GM18870 (cell line): ENCODE measurements at regions not wholly inside any gene's neighbourhood (a gene's known extent, or its start where the extent isn't known, plus 50 kb on each side); places are given as distances from the start of the nearest gene placed in this dataset.

Experiments used
- ATAC-seq: cut with Tn5 transposase; IDR thresholded peaks from one replicate; pipeline ENCODE4 v1.9.1; 2021; ENCODE audit warnings: moderate library complexity; ENCODE audit not compliant: unreplicated experiment

- ATAC-seq = no peak
Measured at GRCh38 chr13:104111031-104111430, 1044.8 kb upstream of the SLC10A2 start.

GRCh38 chr13:104106705-104107393 lies 1040.6 kb upstream of the SLC10A2 start:
- ATAC-seq = no peak

DNA sequence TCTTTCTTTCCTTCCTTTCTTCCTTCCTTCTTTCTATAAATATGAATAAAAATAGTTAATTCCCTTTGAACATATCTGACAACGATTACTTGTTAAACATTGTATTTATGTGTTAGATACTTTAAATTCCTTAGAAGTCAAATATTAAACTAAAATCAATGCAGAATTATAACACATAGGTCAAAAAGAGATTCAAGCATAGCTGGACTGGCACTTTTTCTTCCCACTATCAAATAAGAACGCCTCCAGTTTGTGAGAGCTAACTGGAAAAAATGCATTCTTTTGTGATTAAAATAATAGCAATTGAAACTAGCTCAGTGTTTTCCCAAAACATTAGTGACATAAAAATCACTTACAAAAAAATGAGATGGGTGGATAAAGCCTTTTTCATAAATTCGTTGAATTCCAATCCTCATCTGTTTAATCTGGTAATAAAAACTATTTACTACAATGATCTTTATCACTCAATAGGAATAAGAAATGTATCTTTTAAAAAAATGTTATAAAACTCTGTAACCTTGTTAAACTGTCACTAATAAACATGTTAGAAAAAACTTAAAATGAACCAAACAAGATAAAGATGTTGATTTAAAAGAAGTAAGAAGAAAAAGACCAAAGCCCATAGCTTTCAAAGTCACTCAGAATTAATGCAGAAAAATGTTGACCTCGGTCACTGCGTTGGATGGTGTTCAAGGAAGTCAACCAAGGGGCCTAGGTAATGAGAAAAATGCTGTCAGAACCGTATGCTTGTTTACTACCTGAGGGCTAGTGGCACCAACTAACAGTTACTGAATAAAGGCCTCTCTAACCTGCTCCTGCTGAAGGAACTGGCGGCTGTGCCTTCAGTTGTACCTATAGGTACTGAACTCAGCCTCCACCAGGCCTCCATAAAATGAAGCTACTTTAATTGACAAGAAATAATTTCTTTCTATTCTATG lies 1039.5 kb upstream of the SLC10A2 start:
- no peak for ATAC-seq

DNA sequence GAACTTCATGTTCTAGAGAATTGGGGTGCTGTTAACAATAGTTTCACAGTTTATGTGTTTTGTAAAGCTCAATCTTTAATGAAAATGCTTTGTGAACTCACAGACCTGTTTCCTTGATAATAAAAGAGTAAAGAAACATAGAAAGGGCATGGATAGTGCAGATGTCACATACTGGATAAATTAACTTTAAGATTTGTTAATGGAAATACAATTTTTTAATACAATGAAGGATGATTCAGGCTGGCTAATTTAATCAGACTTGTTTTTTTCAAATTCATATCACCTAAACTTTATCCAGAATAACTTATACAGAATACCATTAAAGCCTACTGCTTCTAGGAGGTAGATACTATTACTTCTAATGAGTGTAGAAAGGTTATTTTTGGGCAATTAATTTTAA lies 1033.5 kb upstream of the SLC10A2 start:
- no peak for ATAC-seq

- ATAC-seq = no peak
Measured at GRCh38 chr13:104098421-104098820, 1032.2 kb upstream of the SLC10A2 start.

GRCh38 chr13:104086759-104087158 lies 1020.5 kb upstream of the SLC10A2 start:
- no peak for ATAC-seq

DNA sequence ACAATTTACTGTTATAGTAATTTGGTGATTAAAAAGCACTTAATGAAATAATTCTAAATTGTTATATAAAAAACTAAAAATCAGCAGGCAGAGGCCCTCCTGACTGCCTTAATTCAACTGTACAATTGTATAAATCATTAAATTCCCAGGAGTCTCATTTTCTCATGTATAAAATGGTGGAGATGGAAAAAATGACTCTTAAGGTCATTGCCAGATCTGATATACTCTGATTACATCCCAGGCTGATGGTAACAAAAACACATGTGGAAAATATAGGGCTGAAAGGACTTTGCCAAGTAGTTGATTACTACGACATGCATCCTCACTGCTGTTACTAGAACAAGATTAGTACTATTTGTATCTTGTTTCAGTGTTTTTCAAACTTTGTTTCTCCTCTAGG lies 1020.0 kb upstream of the SLC10A2 start:
- no peak for ATAC-seq

GRCh38 chr13:104085611-104086010 lies 1019.4 kb upstream of the SLC10A2 start:
- no peak for ATAC-seq

GRCh38 chr13:104074326-104074725 lies 1008.1 kb upstream of the SLC10A2 start:
- ATAC-seq = no peak

DNA sequence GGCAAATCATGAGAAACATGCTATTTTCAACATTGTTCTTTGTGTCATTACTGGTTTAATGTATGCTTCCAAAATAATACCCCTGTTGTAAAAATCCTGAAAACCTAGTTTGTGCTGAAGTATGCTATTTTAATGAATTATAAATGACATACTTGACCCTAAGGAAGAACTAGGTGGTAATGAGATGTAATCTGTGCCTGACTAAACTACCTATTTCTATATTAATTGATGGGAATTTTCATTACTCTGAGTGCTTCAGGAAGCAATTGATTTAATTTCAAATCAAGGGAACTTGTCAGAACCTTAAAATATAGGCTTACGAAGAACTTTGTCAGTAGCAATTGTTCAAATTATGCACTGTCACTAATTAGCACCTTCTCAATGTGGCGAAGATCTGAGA lies 1005.6 kb upstream of the SLC10A2 start:
- no peak for ATAC-seq

DNA sequence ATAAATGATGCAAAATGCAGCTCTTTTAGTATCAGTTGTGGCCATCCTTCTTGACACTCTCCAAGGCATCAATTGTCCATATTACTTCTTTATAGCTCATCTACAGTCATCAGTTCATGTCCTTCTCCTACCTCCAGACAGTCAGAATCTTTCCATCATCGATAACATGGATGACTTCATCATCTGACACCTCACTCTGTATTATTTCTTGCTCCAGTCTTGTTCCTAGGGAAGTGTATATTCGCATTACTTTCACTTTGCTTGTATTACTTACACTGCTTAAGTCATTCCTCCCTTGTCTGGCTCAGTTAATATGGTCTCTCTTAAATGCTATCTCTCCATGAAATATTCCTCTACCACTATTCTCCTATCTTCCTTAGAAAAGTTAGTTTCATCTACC lies 999.1 kb upstream of the SLC10A2 start:
- no peak for ATAC-seq

DNA sequence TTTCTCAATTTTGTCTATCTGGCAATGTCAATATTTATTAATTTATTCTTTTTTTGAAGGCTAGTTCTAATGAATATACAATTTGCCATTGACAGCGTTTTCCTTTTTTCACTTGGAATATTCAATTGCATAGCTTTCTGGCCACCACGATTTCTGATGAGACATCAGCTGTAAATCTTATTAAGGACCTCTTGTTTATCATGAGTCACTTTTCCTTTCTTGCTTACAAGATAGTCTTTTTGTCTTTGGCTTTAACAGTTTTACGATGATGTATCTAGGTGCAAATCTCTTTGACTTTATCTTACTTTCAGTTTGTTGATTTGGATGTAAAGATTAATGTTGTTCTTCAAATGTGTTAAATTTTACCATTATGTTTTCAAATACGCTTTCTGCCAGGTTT lies 991.6 kb upstream of the SLC10A2 start:
- ATAC-seq = no peak

DNA sequence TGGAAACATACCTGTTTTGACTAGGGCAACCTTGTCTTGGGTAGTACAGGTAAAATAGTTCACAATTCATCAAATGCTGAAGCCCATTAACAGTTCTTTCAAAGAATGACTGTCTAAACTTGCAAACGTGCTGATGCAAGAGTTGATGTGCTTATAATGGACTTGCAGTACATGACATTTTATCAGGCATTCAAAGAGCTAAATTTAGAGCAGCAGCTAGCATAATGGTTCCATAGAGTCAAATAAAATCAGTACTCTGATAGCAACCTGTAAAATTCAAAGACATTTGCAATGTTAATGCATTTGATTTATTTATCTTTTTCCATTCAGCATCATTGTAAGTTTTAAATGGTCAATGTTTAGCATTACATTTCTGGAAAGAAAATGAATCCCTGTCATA lies 979.7 kb upstream of the SLC10A2 start:
- ATAC-seq = no peak

- no peak for ATAC-seq
Measured at GRCh38 chr13:104043184-104043583, 977.0 kb upstream of the SLC10A2 start.

GRCh38 chr13:104034891-104035290 lies 968.7 kb upstream of the SLC10A2 start:
- ATAC-seq = no peak

DNA sequence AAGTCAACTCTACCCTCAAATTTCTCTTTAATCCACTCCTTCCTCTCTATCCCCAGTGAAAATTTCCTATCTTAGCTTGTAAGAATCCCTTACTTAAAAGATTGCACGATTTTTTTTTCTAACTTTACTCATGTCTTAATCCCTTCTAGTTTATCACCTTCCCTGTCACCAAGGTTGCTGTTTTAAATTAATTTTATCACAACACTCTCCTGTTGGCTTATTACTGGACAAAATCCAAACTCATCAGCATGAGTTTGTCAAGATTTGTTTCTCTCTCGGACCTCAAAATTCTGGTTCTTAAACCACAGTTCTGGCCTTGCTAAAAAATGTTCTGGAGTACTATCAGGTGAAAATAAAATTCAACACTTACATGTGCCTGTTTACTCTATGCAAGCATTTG lies 959.1 kb upstream of the SLC10A2 start:
- ATAC-seq = no peak

DNA sequence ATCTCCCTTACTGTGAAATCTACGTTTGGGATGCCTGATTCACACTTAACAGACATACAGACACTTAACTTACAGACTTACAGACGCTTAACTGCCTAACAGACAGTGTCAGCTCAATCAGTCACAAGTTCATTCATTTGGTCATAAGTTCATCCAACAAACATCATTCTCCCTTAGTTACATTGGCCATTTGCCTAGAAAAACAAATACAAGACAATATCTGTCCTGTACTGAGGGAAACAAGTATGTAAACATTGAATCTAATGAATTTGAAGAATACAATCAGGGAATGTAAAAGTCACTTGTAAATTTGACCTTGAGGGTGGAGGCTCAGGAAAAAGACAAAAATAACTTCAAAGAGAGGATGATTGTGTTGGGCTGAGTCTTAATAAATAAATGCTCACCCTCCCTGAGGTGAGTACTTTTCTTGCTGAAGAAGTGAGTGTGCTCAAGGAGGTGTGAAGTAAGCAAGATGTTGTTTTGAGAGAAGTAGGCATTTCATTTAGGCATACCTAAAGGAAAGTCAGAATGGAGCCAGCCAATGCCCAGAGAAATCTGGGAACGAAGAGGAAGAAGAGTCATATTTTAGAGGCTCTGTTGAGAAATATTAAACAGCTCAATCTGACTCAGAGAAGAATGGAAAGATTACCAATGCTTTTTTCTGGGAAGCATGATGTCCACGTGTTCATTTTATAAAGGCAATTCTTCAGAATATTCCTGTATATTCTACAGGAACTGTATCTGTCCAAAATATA lies 958.4 kb upstream of the SLC10A2 start:
- ATAC-seq = no peak

DNA sequence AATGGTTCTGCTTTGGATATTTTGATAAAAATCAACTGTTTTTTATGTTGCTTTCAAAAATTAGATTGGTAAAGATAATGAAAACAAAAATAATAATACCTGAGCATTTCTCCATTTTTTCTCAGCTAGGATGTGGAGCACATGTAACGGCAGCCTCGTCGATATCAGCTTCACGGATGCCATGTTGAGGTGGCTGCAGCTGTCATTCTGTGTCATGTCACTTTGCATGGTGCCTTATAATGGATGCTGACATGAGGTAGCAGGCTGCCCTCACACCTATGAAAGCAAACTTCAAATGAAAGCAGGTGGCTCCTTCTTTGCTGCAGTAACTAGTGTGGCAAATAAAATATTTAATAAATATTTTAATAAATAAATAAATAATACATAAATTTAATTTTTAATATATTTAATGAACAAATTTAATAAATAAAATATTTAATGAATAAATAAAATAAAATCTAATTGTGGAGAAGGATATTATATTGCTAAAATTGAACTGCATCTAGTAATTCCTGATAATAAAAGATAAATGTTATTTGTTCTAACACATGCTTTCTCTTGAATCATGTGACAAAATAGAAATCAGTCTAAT lies 955.7 kb upstream of the SLC10A2 start:
- ATAC-seq = no peak

GRCh38 chr13:104017317-104017716 lies 951.1 kb upstream of the SLC10A2 start:
- ATAC-seq = no peak

- ATAC-seq = no peak
Measured at GRCh38 chr13:104015646-104016396, 949.6 kb upstream of the SLC10A2 start.
